Astrocyte of the cerebellum (primary cell): ENCODE measurements at regions not wholly inside any gene's neighbourhood (a gene's known extent, or its start where the extent isn't known, plus 50 kb on each side); places are given as distances from the start of the nearest gene placed in this dataset.

Source experiments
- DNase-seq: peaks from one replicate; pipeline ENCODE4 v3.0.0-alpha.2; 2011; ENCODE audit warnings: low read depth
- H3K4me3 ChIP-seq: 2 replicates; pipeline ENCODE4 v1.5.1; 2011; ENCODE audit warnings: mild to moderate bottlenecking, low read depth, low read length, moderate library complexity
- in situ Hi-C: cut with HindIII; loops from 2 replicates; pipeline ENCODE4 v1.10.0; 2017; ENCODE audit warnings: low sequenced_read_pairs
- TF ChIP-seq, protein P1 (sequence below): IDR thresholded peaks from 2 replicates; pipeline ENCODE4 v1.5.1; 2012; ENCODE audit warnings: low read length, low read depth, moderate library complexity, mild to moderate bottlenecking; ENCODE audit errors: missing control alignments

DNA sequence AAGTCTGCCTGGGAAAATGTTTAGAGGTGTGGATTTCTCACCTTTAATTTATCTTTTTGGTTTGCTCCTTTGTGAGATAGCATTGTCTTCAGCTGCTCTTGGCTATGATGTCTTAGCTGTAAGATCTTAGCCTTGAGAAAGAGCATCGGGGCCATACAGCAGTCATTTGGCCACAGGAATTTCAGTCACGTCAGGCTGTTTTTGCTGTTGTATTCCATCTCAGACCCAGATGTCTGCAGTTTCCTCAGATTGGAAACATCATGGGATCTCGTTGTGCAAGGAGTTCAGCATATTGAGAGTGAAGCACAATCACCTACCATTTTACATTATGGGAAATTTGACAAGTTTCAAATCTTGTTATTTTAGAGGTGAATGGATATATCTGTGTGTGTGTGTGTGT, 89.3 kb upstream of the C1QTNF9B start:
- in situ Hi-C loops: no loop called here
- TF ChIP-seq, protein P1, sequence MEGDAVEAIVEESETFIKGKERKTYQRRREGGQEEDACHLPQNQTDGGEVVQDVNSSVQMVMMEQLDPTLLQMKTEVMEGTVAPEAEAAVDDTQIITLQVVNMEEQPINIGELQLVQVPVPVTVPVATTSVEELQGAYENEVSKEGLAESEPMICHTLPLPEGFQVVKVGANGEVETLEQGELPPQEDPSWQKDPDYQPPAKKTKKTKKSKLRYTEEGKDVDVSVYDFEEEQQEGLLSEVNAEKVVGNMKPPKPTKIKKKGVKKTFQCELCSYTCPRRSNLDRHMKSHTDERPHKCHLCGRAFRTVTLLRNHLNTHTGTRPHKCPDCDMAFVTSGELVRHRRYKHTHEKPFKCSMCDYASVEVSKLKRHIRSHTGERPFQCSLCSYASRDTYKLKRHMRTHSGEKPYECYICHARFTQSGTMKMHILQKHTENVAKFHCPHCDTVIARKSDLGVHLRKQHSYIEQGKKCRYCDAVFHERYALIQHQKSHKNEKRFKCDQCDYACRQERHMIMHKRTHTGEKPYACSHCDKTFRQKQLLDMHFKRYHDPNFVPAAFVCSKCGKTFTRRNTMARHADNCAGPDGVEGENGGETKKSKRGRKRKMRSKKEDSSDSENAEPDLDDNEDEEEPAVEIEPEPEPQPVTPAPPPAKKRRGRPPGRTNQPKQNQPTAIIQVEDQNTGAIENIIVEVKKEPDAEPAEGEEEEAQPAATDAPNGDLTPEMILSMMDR: no peak
- H3K4me3 ChIP-seq: no peak overlapping the region
- peak; percentile 65 for DNase-seq

DNA sequence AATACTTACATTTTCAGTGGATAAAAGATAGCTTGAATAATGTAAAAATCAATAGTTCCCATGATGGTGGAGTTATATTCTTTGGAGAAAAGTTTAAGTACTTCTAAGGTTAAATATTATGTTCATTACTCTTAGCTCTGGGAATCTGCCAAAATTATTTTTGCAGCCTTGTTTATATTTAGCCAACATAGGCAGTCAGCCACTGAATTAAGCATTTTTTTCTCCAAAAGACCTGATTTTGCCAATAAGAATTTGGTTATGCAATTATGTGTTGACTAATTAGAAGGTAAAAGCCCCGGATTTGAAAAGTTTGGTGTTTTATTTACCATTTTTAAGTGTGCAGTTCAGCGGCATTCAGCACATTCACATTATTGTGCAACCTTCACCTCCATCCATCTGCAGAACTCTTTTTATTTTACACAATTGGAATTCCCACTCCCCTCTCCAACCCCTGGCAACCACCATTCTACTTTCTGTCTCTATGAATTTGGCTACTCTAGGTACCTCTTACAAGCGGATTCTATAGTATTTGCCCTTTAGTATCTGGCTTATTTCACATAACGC, 90.1 kb upstream of the C1QTNF9B start:
- TF ChIP-seq, protein P1: no peak
- DNase-seq: no peak
- no peak overlapping the region for H3K4me3 ChIP-seq
- in situ Hi-C loops: no loop called here

DNA sequence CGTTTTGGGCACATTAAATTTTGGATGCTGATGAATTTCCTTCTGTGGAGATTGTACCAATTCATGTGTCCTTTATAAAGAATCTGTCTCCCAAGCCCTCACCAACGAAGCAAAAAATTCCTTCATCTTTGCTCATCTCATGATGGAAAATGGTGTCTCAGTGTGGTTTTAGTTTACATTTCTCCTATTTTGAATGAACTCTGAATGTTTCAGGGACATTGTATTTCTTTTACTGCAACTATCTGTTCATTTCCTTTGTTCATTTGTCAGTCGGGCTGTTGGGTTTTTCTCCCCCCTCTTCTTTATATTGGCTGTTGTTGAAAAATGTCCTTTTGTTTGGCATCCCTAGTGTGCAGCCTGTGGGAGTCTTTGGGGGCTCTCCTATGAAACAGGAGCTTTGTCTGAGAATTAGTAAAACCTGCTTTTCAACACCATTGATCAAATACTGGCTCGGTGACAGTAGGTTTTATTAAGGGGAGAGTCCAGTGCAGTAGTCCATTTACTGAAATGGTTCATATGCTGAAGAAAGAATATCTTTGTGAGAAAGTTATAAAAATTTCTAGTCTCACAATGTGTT, 91.3 kb upstream of the C1QTNF9B start:
- H3K4me3 ChIP-seq: no peak overlapping the region
- TF ChIP-seq, protein P1: no peak
- no peak for DNase-seq
- in situ Hi-C loops: no loop called here

DNA sequence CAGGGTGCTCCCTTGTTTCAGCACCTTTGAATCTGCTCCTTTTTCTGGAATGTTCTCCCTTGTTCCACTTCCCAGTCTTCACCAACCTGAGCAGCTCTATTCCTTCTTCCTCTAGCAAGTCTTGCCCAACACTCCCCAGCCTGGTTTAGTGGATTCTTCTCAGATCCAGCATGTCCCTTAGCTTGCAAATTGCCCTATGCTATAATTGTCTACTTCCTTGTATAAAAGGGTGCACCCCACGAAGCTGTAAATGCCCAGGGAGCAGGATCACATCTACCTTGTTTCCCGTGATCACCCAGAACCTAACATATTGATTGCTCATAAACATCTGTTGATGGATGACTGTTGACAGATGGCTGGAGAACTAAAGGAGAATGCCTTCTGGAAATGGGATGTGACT, 93.2 kb upstream of the C1QTNF9B start:
- no peak overlapping the region for H3K4me3 ChIP-seq
- in situ Hi-C loops: no loop called here
- DNase-seq: no peak
- TF ChIP-seq, protein P1: no peak

DNA sequence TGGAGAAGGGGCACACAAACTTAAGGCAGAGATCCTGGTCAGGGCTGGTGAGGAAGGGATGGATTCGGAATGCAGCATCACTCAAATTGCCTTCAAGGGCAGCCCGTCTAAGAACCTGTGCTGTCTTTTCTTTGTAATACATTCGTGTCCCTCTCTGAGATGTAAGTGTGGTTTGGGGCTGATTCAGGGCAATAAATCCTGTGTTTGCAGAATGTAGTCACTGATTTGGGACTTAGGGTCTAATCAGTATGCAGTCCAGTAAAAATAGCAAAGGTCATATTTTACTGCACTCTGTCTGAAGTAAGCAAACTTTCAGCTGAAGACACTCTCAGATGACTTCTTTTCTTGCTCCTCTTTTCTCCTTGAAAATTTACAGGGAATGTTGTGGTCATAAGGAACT, 93.8 kb upstream of the C1QTNF9B start:
- H3K4me3 ChIP-seq: no peak overlapping the region
- DNase-seq: no peak
- in situ Hi-C loops: no loop called here
- TF ChIP-seq, protein P1: no peak

DNA sequence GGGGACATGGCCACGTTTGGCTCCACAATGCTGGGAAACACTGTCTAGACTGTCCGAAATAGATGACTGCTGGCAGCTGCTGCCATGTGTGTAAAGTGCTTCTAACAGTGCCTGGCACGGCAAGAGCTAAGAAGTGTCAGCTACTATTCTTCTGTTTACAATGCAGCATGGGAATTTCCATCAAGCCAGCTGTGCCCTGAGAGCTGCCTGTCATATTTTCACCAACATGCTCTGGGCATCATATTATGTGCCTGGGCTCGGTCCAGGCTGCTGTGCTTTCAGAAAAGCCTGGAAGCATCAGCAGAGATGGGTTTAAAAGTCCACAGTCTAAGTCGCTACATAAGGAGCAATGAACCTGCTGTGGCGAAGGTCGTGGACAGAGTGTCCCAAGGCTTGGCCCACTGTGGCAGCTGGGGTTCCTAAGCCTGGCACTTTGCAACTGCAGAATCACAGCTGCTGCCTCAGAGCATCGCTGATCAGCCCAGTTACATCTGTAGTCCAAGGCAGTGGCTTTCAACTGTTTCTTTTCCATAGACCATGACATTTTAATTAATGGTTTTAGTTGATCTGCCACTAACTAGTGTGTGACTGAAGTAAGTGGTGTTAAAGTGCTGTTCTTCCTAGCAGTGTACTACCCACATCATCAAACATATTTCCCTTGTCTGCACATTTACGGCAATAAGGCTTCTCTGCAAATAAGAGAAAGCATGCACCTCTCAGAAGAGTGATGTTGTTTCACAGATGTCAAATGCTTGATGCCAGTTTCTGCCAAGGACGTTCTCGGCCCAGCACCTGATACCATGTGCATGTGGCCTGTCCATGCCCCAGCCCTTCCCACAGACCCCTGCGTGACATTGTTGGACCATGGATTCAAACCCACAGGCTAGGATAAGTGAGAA, 95.7 kb upstream of the C1QTNF9B start:
- no peak for DNase-seq
- TF ChIP-seq, protein P1: no peak
- in situ Hi-C loops: no loop called here
- no peak overlapping the region for H3K4me3 ChIP-seq
